MG63 (cell line): ENCODE measurements at regions not wholly inside any gene's neighbourhood (a gene's known extent, or its start where the extent isn't known, plus 50 kb on each side); places are given as distances from the start of the nearest gene placed in this dataset.
"Not testable (repeated sequence)": the region's sequence is repeated elsewhere in the genome, so short reads cannot be mapped to it uniquely, and the experiment has no call there.

Experiments used
- DNase-seq: peaks from one replicate; pipeline ENCODE4 v3.0.0-alpha.2; 2020
- H3K27me3 ChIP-seq: fragments of 250-450 bp; sonication (Bioruptor Pico); 2 replicates; pipeline ENCODE4 v1.5.1; 2020; ENCODE audit warnings: mild to moderate bottlenecking, moderate library complexity
- H3K36me3 ChIP-seq: fragments of 250-450 bp; sonication (Bioruptor Pico); 2 replicates; pipeline ENCODE4 v1.5.1; 2020; ENCODE audit warnings: mild to moderate bottlenecking, moderate library complexity
- H3K4me3 ChIP-seq: fragments of 250-450 bp; sonication (Bioruptor Pico); 2 replicates; pipeline ENCODE4 v1.5.1; 2020; ENCODE audit warnings: mild to moderate bottlenecking, moderate library complexity
- H3K9me3 ChIP-seq: fragments of 250-450 bp; sonication (Bioruptor Pico); 2 replicates; pipeline ENCODE4 v1.5.1; 2020; ENCODE audit warnings: mild to moderate bottlenecking, moderate library complexity

- H3K9me3 ChIP-seq: no peaks in the 10 kb centered on the region
- DNase-seq: no peak
- no peak overlapping the region for H3K4me3 ChIP-seq
Measured at GRCh38 chr2:239642406-239643004, 241.7 kb upstream of the HDAC4 start.

DNA sequence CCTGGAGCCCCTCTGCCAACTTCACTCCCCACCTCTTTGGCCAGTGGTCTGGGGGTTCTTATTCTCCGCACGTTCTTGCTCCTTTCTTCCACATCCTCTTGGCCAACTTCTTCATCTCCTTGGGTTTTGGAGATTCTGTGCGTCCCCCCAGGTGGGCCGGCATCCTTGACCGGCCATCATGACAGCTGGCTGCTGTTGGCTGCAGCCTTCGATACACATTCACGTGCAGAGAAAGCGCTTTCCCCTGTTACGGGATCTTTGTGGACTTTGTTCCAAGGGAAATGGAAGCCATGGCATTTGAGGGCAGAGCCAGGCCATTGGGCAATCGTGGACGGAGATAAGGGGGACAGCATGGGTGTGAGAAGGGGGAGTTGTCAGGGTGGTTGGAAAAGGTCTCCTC lies 241.1 kb upstream of the HDAC4 start:
- not testable (repeated sequence) for H3K4me3 ChIP-seq, H3K27me3 ChIP-seq, DNase-seq, H3K9me3 ChIP-seq, H3K36me3 ChIP-seq

More at GRCh38 chr2:239642406-239643004, 241.7 kb upstream of the HDAC4 start:
- Histone ChIP-seq H3K27me3 (no peaks in the 10 kb centered on the region), H3K36me3 (no peaks in the 10 kb centered on the region)

DNA sequence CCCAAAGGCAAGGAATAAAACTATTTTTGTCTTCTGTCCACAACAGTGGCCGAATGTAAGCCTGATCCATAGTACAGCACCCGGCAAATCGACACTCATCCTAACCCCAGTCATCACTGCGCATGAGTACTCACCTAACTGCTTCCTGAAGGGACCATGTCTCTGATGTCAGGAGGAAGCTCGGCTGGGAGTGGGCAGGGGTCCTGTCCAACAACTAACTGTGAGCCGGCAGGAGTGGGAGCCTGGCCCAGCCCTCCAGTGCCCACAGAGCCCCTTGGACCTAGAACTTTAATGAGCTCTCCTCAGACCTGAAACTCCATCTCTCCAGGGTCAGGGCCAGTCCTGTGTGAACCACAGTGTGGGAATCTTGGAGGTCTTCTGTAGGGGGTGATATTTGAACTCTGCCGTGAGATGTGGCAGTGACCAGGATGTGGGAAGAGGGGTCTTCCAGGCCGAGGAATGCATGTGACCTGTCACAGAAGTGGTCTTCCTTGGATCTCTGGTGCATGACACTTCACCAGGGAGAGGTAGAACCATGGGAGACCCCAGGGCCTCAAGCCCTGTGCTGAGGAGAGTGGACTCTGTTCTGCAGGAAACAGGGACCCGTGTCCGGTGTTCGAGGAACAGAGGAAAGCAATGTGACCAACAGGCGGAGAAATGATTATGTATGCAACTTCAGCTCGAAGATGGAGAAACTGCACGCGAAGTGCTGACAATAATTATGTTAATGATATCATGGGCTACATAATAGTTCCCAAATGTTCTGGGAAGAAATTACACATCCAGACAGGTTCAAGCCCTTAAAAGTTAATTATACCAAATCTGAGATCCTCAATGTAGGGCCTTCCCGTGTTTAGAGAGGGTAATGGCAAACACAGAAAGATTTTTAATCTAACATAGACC lies 240.1 kb upstream of the HDAC4 start:
- no peak for DNase-seq
- no peaks in the 10 kb centered on the region for H3K27me3 ChIP-seq
- H3K9me3 ChIP-seq: no peaks in the 10 kb centered on the region
- no peaks in the 10 kb centered on the region for H3K36me3 ChIP-seq
- no peak overlapping the region for H3K4me3 ChIP-seq

DNA sequence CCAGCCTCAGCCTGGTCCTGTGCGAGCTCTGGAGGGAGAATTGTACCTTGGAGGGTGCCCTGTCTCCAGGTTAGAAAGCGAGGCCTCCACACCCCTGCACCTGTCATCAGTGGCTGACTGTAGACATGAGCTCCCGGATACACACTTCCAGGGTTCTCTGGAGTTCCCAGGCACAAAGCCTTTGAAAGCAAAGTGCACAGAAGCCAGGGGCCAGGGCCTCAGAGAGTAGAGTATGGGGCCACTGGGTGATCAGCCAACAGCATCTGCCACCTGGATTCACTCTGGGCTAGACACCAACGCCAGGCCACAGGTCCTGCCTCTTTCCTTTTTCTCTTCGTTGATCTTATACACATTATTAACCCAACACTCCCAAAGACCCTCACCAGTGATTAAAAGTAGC lies 239.4 kb upstream of the HDAC4 start:
- Histone ChIP-seq H3K36me3 (no peaks in the 10 kb centered on the region), H3K4me3 (no peak overlapping the region), H3K9me3 (no peaks in the 10 kb centered on the region), H3K27me3 (no peaks in the 10 kb centered on the region)
- DNase-seq: no peak

DNA sequence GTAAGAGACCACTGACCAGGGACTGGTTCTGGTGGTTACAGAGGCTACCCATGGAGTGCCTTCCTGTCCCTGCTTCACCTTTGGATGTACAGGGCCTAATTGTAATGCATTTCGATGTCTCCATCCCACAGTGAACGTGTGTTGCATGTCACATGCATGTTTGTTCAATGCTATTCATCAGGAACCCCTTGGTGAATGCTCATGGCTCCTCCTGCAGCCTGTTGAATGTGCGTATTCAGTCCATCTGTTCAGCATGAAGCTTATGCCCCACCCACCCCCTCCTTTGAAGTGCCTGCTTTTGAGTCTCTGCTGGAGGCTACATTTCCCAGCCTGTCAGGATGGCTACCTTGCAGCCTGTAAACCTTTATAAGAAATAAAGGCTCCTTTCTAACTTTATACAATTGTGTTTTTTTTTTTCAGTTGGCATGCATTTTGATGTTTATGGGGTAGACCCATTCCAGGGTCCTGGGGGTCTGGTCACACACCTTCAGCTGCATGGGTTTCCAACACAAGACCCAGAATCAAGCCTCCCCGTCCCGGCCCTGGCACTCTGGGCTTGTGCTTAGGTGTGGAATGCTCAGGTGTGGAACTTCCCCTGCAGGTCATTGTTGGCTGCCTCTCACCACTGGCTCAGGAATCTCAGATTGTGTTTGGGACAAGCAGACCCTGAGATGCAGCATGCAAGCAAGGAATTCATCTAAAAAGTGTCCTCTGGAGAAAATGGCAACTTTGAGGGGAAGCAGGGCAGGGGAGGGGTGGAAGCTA lies 238.8 kb upstream of the HDAC4 start:
- H3K4me3 ChIP-seq: no peak overlapping the region
- H3K27me3 ChIP-seq: no peaks in the 10 kb centered on the region
- H3K9me3 ChIP-seq: no peaks in the 10 kb centered on the region
- H3K36me3 ChIP-seq: no peaks in the 10 kb centered on the region
- DNase-seq: no peak

- H3K4me3 ChIP-seq: no peak overlapping the region
- H3K27me3 ChIP-seq: no peaks in the 10 kb centered on the region
- no peaks in the 10 kb centered on the region for H3K9me3 ChIP-seq
- no peak for DNase-seq
- H3K36me3 ChIP-seq: no peaks in the 10 kb centered on the region
Measured at GRCh38 chr2:239638376-239638775, 237.6 kb upstream of the HDAC4 start.

- H3K4me3 ChIP-seq: no peak overlapping the region
- no peak for DNase-seq
Measured at GRCh38 chr2:239636808-239637207, 236.0 kb upstream of the HDAC4 start.

GRCh38 chr2:239634769-239635168 lies 233.9 kb upstream of the HDAC4 start:
- Histone ChIP-seq H3K36me3 (no peaks in the 10 kb centered on the region), H3K27me3 (no peaks in the 10 kb centered on the region), H3K9me3 (no peaks in the 10 kb centered on the region), H3K4me3 (no peak overlapping the region)
- no peak for DNase-seq

More at GRCh38 chr2:239636808-239637207, 236.0 kb upstream of the HDAC4 start:
- no peaks in the 10 kb centered on the region for H3K27me3 ChIP-seq
- no peaks in the 10 kb centered on the region for H3K9me3 ChIP-seq
- no peaks in the 10 kb centered on the region for H3K36me3 ChIP-seq

GRCh38 chr2:239630618-239631286 lies 229.9 kb upstream of the HDAC4 start:
- Histone ChIP-seq H3K9me3 (no peaks in the 10 kb centered on the region), H3K36me3 (no peaks in the 10 kb centered on the region), H3K27me3 (no peaks in the 10 kb centered on the region), H3K4me3 (0 out of 2 replicates have a peak overlapping the region, but pooled peaks have one; percentile 1)
- DNase-seq: peak; percentile 96

DNA sequence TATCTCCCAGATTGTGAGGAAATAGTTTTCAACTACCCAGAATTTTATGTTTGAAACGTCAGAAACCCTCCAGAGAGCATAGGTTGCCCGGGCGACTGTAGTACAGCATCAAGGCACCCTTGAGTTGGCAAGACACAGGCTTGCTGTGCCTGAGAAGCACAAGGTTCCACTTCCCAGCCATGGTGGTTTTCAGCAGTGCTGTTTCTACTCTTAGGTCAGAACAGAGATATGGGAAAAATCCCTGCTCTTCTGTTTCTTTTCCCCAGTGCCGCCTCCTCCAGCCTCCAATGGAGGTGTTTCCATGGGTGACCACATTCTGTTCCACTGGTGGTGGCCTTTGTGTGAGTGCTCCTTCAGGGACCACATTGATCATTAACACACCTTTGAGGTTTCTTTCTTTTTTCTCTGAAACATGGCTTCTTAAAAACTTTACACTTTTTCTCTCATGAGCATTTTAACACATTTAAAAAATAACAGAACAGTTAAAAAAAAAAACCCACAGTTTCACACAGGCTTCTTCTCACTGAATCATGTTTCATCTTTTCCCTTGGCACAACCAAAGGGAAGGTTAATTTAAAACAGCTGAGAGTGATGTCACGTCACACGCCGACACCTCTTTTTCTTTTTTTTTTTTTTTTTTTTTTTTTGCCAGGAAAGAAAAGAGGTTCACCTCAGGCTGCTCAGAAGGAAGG lies 229.3 kb upstream of the HDAC4 start:
- H3K36me3 ChIP-seq: no peaks in the 10 kb centered on the region
- H3K9me3 ChIP-seq: no peaks in the 10 kb centered on the region
- H3K4me3 ChIP-seq: no peak overlapping the region
- DNase-seq: no peak
- H3K27me3 ChIP-seq: no peaks in the 10 kb centered on the region

DNA sequence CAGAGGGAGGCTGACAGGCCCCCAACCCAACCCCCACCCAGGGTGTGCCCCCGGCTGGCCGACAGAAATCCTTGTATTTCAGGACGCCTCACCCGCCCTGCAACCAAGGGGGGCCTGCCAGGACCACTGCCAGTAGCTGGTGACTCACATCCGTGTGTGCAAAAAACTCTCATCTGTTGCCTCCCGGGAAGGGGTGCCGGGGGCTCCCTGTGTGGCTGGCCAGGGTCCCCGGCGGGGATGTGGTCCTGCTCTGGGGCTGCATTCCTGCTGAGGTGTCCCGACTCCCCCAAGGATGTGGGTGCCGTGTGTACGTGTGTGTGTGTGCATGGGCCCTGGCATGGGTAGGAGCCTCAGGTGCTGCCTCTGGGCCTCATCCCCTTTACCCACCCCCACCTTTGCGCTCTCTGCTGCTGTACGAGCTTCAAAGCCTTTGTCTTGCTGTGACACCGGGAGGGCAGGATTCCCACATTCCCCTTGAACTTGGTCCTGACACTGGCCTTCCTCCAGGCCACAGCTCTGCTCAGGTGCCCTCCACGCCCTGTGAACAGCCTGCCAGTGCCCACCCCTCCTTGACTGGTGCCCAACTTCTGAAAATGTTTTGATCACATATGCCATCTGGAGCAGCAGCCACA lies 226.3 kb upstream of the HDAC4 start:
- H3K27me3 ChIP-seq: no peaks in the 10 kb centered on the region
- peak; percentile 54 for DNase-seq
- H3K4me3 ChIP-seq: no peak overlapping the region
- no peaks in the 10 kb centered on the region for H3K36me3 ChIP-seq
- no peaks in the 10 kb centered on the region for H3K9me3 ChIP-seq

GRCh38 chr2:239625971-239626734 lies 225.3 kb upstream of the HDAC4 start:
- H3K27me3 ChIP-seq: no peaks in the 10 kb centered on the region
- no peaks in the 10 kb centered on the region for H3K36me3 ChIP-seq
- DNase-seq: no peak
- H3K9me3 ChIP-seq: no peaks in the 10 kb centered on the region
- no peak overlapping the region for H3K4me3 ChIP-seq

- H3K4me3 ChIP-seq: no peak overlapping the region
- no peaks in the 10 kb centered on the region for H3K27me3 ChIP-seq
- no peak for DNase-seq
- H3K9me3 ChIP-seq: no peaks in the 10 kb centered on the region
- H3K36me3 ChIP-seq: no peaks in the 10 kb centered on the region
Measured at GRCh38 chr2:239625156-239625845, 224.5 kb upstream of the HDAC4 start.

GRCh38 chr2:239621611-239622010 lies 220.8 kb upstream of the HDAC4 start:
- H3K27me3 ChIP-seq: no peaks in the 10 kb centered on the region
- no peaks in the 10 kb centered on the region for H3K36me3 ChIP-seq
- H3K4me3 ChIP-seq: no peak overlapping the region
- peaks cover 7% of the 10 kb centered on the region for H3K9me3 ChIP-seq
- no peak for DNase-seq

- DNase-seq: no peak
- Histone ChIP-seq H3K9me3 (peaks cover 7% of the 10 kb centered on the region), H3K36me3 (no peaks in the 10 kb centered on the region), H3K4me3 (no peak overlapping the region), H3K27me3 (peaks cover 2% of the 10 kb centered on the region; the same call in 1 of the 2 replicates)
Measured at GRCh38 chr2:239619369-239619768, 218.5 kb upstream of the HDAC4 start.
